ENCODE measurements at regions not wholly inside any gene's neighbourhood (a gene's known extent, or its start where the extent isn't known, plus 50 kb on each side); places are given as distances from the start of the nearest gene placed in this dataset.

DNA sequence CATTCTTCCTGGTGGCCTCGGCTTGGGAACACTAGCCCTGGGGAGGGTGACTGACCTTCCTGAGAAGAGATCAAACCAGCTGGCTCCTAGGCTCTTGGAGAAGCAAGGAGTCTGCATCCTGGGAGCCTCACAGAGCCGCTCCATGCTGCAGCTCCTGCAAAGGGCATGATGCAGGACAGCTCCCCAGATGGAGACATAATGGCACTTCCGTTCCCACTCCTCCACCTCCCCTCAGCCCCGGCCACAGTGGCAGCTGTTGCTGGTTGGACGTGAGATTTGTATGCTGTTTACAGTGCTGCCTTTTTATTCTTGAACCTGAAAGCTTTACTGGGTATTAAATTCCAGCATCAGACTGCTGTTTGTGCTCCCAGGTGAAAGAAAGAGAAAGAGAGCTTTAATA lies 83.7 kb upstream of the CTTNBP2NL start:
- H3K4me3 ChIP-seq (ENCODE audit: low read depth, low read length) = no peak overlapping the region
- TF ChIP-seq, protein P1, sequence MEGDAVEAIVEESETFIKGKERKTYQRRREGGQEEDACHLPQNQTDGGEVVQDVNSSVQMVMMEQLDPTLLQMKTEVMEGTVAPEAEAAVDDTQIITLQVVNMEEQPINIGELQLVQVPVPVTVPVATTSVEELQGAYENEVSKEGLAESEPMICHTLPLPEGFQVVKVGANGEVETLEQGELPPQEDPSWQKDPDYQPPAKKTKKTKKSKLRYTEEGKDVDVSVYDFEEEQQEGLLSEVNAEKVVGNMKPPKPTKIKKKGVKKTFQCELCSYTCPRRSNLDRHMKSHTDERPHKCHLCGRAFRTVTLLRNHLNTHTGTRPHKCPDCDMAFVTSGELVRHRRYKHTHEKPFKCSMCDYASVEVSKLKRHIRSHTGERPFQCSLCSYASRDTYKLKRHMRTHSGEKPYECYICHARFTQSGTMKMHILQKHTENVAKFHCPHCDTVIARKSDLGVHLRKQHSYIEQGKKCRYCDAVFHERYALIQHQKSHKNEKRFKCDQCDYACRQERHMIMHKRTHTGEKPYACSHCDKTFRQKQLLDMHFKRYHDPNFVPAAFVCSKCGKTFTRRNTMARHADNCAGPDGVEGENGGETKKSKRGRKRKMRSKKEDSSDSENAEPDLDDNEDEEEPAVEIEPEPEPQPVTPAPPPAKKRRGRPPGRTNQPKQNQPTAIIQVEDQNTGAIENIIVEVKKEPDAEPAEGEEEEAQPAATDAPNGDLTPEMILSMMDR (IDR thresholded peaks at IDR 0.05; ENCODE audit: low read depth, low read length) = no peak

DNA sequence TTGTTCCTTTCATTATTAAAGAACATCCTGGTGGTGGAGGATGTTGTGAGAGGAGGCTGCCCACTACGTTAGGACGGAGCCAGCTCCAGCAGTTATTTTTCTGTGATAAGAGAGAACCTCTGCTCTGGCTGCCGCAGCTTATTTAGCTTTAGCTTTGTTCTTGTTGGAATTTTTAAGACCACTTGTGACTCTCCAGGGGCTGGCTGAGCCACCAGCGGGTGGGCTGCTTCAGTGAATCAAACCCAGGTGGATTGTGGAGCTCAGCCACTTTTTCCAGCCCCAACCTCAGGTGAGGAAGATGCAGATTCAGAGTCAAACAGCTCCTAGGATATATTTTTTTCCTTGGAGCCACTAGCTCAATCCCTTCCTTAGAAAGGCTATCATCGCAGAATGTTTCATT lies 83.1 kb upstream of the CTTNBP2NL start:
- H3K4me3 ChIP-seq (ENCODE audit: low read depth, low read length) = no peak overlapping the region
- TF ChIP-seq, protein P1 (IDR thresholded peaks at IDR 0.05; ENCODE audit: low read depth, low read length) = no peak

DNA sequence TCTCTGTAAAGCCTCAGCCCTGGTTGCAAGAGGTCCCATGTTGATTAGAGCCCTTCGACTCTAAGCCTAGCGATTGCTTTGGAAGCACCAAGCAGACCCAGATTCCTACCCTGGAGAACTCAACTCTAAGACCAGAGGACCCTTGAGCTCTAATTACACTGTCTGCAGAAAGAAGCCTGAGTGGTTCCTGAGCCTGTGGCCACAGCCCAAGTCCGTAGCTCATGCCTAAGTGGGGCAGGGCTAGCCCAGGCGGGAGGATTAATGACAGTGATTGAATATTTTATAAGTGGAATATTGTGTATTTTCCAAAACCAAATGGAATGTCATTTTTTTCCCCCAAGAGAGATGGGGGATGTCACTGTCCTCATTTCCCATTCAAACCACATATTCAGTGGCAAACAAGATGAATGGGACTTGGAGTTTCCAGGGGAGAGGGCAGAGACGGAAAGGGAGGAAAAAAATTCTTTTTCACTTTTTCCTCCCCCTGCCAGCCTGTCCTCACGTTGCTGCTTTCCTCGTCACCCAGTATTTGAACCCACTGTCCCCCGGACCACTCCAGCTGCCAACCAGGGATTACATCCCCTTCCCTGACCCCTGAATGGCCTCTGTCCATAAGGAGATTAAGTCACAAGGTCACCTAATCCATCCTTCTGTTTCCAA lies 79.6 kb upstream of the CTTNBP2NL start:
- H3K4me3 ChIP-seq (ENCODE audit: low read depth, low read length) = no peak overlapping the region

DNA sequence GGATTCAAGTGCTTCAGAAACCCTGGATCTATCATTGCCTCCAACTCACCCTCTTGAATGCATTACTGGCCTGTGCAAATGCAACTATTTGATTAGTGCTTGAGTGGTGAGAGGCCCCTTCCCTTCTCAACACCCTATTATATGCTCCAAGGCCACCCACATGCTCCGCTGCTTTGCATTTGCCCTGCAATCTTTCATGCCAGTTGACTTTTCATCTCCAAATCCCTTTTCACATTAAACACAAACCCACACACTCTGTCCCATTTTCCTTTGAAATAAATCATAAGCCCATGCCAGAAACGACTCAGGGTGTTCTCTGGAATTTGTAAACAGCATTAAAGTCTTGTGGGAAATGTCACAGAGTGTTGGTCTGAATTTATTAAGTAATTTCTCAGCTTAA lies 78.9 kb upstream of the CTTNBP2NL start:
- H3K4me3 ChIP-seq (ENCODE audit: low read depth, low read length) = no peak overlapping the region
- TF ChIP-seq, protein P1 (IDR thresholded peaks at IDR 0.05; ENCODE audit: low read depth, low read length) = no peak

More for the DNA sequence above, 79.6 kb upstream of the CTTNBP2NL start:
- TF ChIP-seq, protein P1 (IDR thresholded peaks at IDR 0.05; ENCODE audit: low read depth, low read length) = no peak

DNA sequence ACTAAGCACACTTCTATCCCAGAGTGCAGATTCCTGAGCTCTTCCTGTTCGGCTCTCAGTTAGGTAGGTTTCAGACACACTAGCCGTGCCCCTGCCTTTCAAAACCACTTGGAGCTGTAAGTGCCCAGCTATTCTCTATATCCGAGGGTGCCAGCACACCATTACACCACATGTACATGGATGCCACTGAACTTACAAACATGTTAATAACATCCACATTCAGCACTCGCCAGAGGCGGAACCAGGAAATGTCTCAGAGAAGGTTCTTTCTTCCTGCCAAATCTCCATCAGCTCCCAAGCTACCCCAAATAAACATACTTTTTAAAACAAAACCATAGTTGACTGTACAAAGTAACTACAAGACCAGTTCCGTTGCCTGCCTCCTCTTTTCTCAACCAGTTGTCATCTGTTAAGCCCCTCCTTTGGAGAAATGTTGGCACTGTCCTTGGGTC lies 78.4 kb upstream of the CTTNBP2NL start:
- H3K4me3 ChIP-seq (ENCODE audit: low read depth, low read length) = no peak overlapping the region
- TF ChIP-seq, protein P1 (IDR thresholded peaks at IDR 0.05; ENCODE audit: low read depth, low read length) = no peak

DNA sequence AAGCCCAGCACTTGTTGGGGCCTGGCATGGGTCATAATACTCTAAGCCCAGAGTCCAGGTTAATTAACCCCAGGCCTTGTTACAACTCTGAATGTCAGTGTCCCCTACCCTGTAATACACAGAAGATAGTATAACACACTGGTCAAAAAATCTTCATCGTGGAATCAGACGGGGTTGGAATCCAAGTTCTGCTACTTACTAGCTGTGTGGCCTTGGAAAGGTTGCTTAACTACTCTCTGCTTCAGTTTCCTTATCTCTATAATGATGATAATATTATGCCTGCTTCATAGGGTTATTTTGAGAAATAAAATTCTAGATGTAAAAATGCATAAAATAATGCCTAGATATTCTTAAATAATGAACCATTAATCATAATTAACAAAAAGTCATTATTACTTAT lies 77.8 kb upstream of the CTTNBP2NL start:
- TF ChIP-seq, protein P1 (IDR thresholded peaks at IDR 0.05; ENCODE audit: low read depth, low read length) = no peak
- H3K4me3 ChIP-seq (ENCODE audit: low read depth, low read length) = no peak overlapping the region

DNA sequence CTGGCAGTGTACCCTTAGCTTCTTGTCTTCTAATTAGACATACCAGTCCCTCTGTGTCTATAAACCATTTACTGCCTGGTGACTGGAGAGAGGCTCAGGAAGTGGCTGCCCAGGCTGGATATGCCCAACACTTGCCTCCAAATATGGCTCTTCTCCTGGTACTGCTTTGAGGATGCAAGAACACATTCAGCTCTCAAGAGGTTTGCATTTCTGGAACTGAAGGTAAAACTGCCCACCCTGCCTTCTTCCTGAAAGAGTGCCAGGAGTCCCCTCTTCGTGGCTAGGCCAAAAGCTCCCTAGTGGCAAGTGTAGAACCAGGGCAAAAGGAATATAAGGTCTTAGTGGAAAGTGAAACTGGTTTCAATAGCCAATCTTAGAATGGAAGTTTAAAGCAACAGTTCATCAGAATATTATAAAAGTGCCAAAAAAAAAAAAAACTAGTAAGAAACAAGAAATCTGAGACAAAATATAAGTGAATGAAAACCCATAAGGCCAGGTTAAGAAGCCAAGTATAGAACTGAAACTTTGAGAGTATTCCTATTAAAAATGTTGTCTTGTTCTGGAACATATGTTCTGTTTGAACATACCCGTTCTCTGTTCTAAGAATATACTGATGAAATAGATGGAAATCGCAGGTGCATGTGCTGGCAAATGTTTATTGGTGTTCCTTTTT lies 77.2 kb upstream of the CTTNBP2NL start:
- TF ChIP-seq, protein P1 (IDR thresholded peaks at IDR 0.05; ENCODE audit: low read depth, low read length) = no peak
- no peak overlapping the region for H3K4me3 ChIP-seq (ENCODE audit: low read depth, low read length)
